IPS DF 6.9 (cell line): ENCODE measurements at regions not wholly inside any gene's neighbourhood (a gene's known extent, or its start where the extent isn't known, plus 50 kb on each side); places are given as distances from the start of the nearest gene placed in this dataset.
"Not testable (repeated sequence)": the region's sequence is repeated elsewhere in the genome, so short reads cannot be mapped to it uniquely, and the experiment has no call there.

Experiments
- DNase-seq: peaks from one replicate; pipeline ENCODE4 v3.0.0-alpha.2; 2013; ENCODE audit warnings: low read depth, low spot score
- H3K27ac ChIP-seq: one replicate; pipeline ENCODE4 v1.5.1; 2013; ENCODE audit warnings: low read length, control low read depth
- H3K27me3 ChIP-seq: 2 replicates; pipeline ENCODE4 v1.6.1; 2013; ENCODE audit warnings: mild to moderate bottlenecking, low read length; ENCODE audit not compliant: control insufficient read depth, insufficient read depth
- H3K36me3 ChIP-seq: 2 replicates; pipeline ENCODE4 v1.6.1; 2013; ENCODE audit warnings: low read length; ENCODE audit not compliant: control insufficient read depth, insufficient read depth
- H3K4me1 ChIP-seq: 2 replicates; pipeline ENCODE4 v1.6.1; 2013; ENCODE audit warnings: low read length; ENCODE audit not compliant: control insufficient read depth, insufficient read depth
- H3K4me3 ChIP-seq: 2 replicates; pipeline ENCODE4 v1.5.1; 2013; ENCODE audit warnings: mild to moderate bottlenecking, low read length
- H3K9me3 ChIP-seq: 2 replicates; pipeline ENCODE4 v1.6.1; 2013; ENCODE audit warnings: low read length, inconsistent platforms; ENCODE audit not compliant: control insufficient read depth, insufficient read depth
- WGBS: extraction: QIAGEN DNeasy Blood & Tissue Kit; methylation state at CpG from one replicate; pipeline ENCODE4 v1.1.7; 2013; ENCODE audit warnings: mixed read lengths, missing lambda C conversion rate; ENCODE audit not compliant: insufficient read length, insufficient coverage; 5-methylcytosine and 5-hydroxymethylcytosine counted together

- not testable (repeated sequence) for H3K4me3 ChIP-seq, H3K27me3 ChIP-seq, H3K36me3 ChIP-seq, H3K4me1 ChIP-seq, H3K9me3 ChIP-seq, DNase-seq, H3K27ac ChIP-seq
- no CpG with 5 or more reads among the region's 3 CpGs for WGBS
These were observed 174.0 kb upstream of the CTNND2 start for GRCh38 chr5:12078286-12078685.

- Histone ChIP-seq H3K36me3 (no peaks in the 10 kb centered on the region), H3K27ac (no peak overlapping the region), H3K27me3 (no peaks in the 10 kb centered on the region), H3K4me1 (no peaks in the 10 kb centered on the region), H3K9me3 (no peaks in the 10 kb centered on the region), H3K4me3 (no peak overlapping the region)
- no peak for DNase-seq
- WGBS: no CpG with 5 or more reads among the region's 3 CpGs
These were observed 169.2 kb upstream of the CTNND2 start for GRCh38 chr5:12073426-12073825.

GRCh38 chr5:12072441-12072840 lies 168.2 kb upstream of the CTNND2 start:
- WGBS: no CpG with 5 or more reads among the region's 5 CpGs
- H3K27ac ChIP-seq: no peak overlapping the region
- no peak for DNase-seq
- H3K9me3 ChIP-seq: no peaks in the 10 kb centered on the region
- no peaks in the 10 kb centered on the region for H3K4me1 ChIP-seq
- no peaks in the 10 kb centered on the region for H3K36me3 ChIP-seq
- no peaks in the 10 kb centered on the region; the same call in 1 of the 2 replicates for H3K27me3 ChIP-seq
- no peak overlapping the region for H3K4me3 ChIP-seq

- H3K36me3 ChIP-seq: no peaks in the 10 kb centered on the region
- no peak overlapping the region for H3K4me3 ChIP-seq
- 100% methylated on average over 1 of the region's 2 CpGs for WGBS
These were observed 167.2 kb upstream of the CTNND2 start for GRCh38 chr5:12071455-12071854.

GRCh38 chr5:12023614-12024241 lies 119.5 kb upstream of the CTNND2 start:
- H3K27ac ChIP-seq: no peak overlapping the region
- peak; percentile 20 for DNase-seq
- H3K9me3 ChIP-seq: peaks cover 2% of the 10 kb centered on the region; the same call in 1 of the 2 replicates
- H3K4me3 ChIP-seq: no peak overlapping the region
- H3K36me3 ChIP-seq: no peaks in the 10 kb centered on the region
- H3K4me1 ChIP-seq: no peaks in the 10 kb centered on the region
- no CpG with 5 or more reads among the region's 5 CpGs for WGBS
- no peaks in the 10 kb centered on the region for H3K27me3 ChIP-seq

More at GRCh38 chr5:12071455-12071854, 167.2 kb upstream of the CTNND2 start:
- DNase-seq: no peak
- Histone ChIP-seq H3K27ac (no peak overlapping the region), H3K9me3 (no peaks in the 10 kb centered on the region), H3K4me1 (no peaks in the 10 kb centered on the region), H3K27me3 (no peaks in the 10 kb centered on the region; the same call in 1 of the 2 replicates)

GRCh38 chr5:12022444-12022843 lies 118.2 kb upstream of the CTNND2 start:
- Histone ChIP-seq H3K27ac (no peak overlapping the region), H3K27me3 (no peaks in the 10 kb centered on the region), H3K4me3 (no peak overlapping the region), H3K36me3 (no peaks in the 10 kb centered on the region), H3K9me3 (no peaks in the 10 kb centered on the region; the same call in 1 of the 2 replicates), H3K4me1 (no peaks in the 10 kb centered on the region)
- no CpG with 5 or more reads among the region's 3 CpGs for WGBS
- DNase-seq: no peak

- Histone ChIP-seq H3K27ac (no peak overlapping the region), H3K9me3 (no peaks in the 10 kb centered on the region), H3K27me3 (no peaks in the 10 kb centered on the region), H3K4me3 (no peak overlapping the region), H3K36me3 (no peaks in the 10 kb centered on the region), H3K4me1 (0 out of 2 replicates have a peak, but pooled peaks cover 2% of the 10 kb centered on the region)
- DNase-seq: no peak
- WGBS: no CpG with 5 or more reads among the region's 1 CpG
These were observed 115.1 kb upstream of the CTNND2 start for GRCh38 chr5:12019306-12019705.

GRCh38 chr5:12017007-12017406 lies 112.8 kb upstream of the CTNND2 start:
- no peak for DNase-seq
- no peaks in the 10 kb centered on the region for H3K27me3 ChIP-seq

GRCh38 chr5:12016159-12016746 lies 112.0 kb upstream of the CTNND2 start:
- WGBS: no CpG with 5 or more reads among the region's 7 CpGs
- Histone ChIP-seq H3K27me3 (no peaks in the 10 kb centered on the region), H3K4me1 (0 out of 2 replicates have a peak, but pooled peaks cover 2% of the 10 kb centered on the region), H3K36me3 (no peaks in the 10 kb centered on the region), H3K27ac (no peak overlapping the region), H3K4me3 (no peak overlapping the region), H3K9me3 (no peaks in the 10 kb centered on the region)
- no peak for DNase-seq

More at GRCh38 chr5:12017007-12017406, 112.8 kb upstream of the CTNND2 start:
- 0 out of 2 replicates have a peak, but pooled peaks cover 2% of the 10 kb centered on the region for H3K4me1 ChIP-seq
- H3K4me3 ChIP-seq: no peak overlapping the region
- WGBS: no CpG with 5 or more reads among the region's 10 CpGs
- H3K9me3 ChIP-seq: no peaks in the 10 kb centered on the region
- no peak overlapping the region for H3K27ac ChIP-seq
- H3K36me3 ChIP-seq: no peaks in the 10 kb centered on the region

GRCh38 chr5:12013351-12013750 lies 109.1 kb upstream of the CTNND2 start:
- no CpG with 5 or more reads among the region's 1 CpG for WGBS
- no peak overlapping the region for H3K27ac ChIP-seq
- DNase-seq: no peak
- H3K4me1 ChIP-seq: 0 out of 2 replicates have a peak, but pooled peaks cover 2% of the 10 kb centered on the region
- no peaks in the 10 kb centered on the region for H3K36me3 ChIP-seq
- no peaks in the 10 kb centered on the region for H3K27me3 ChIP-seq
- H3K9me3 ChIP-seq: no peaks in the 10 kb centered on the region
- H3K4me3 ChIP-seq: no peak overlapping the region
